OCI-LY3 (cell line): ENCODE measurements at regions not wholly inside any gene's neighbourhood (a gene's known extent, or its start where the extent isn't known, plus 50 kb on each side); places are given as distances from the start of the nearest gene placed in this dataset.

Source experiments
- CTCF ChIP-seq: fragments of 200-600, 300-600 bp; sonication (generic); IDR thresholded peaks from 2 replicates; pipeline ENCODE4 v1.5.1; 2014; ENCODE audit warnings: antibody characterized with exemption, low read length, low read depth
- EZH2phosphoT487 ChIP-seq: fragments of 200-600 bp; shearing (Covaris generic); IDR thresholded peaks from 2 replicates; pipeline ENCODE4 v1.6.1; 2018; ENCODE audit warnings: antibody characterized with exemption, mixed run types, low read depth

DNA sequence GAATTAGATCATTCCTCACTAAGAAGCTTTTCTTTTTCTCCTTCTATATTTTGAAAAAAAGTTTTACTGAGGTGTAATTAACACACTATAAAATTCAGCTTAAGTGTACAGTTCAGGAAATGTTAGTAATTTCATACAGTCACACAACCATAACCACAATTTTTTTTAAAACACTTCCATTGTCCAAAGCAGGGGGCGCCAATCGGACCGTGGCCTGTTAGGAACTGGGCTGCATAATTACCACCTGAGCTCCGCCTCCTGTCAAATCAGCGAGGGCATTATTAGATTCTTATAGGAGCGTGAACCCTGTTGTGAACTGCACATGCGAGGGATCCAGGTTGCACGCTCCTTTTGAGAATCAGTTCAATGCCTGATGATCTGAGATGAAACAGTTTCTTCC is 427.1 kb downstream of the TFEC start:
- TF ChIP-seq CTCF (no peak), EZH2phosphoT487 (no peak)
